IPS DF 4.7 (cell line): ENCODE measurements at regions not wholly inside any gene's neighbourhood (a gene's known extent, or its start where the extent isn't known, plus 50 kb on each side); places are given as distances from the start of the nearest gene placed in this dataset.
A peak's percentile ranks its signal among the peaks of the same experiment; 100 is the strongest.
"Not testable (repeated sequence)": the region's sequence is repeated elsewhere in the genome, so short reads cannot be mapped to it uniquely, and the experiment has no call there.

Experiments used
- DNase-seq: peaks from one replicate; pipeline ENCODE4 v3.0.0-alpha.2; 2013; ENCODE audit warnings: low spot score; ENCODE audit errors: extremely low read depth

DNA sequence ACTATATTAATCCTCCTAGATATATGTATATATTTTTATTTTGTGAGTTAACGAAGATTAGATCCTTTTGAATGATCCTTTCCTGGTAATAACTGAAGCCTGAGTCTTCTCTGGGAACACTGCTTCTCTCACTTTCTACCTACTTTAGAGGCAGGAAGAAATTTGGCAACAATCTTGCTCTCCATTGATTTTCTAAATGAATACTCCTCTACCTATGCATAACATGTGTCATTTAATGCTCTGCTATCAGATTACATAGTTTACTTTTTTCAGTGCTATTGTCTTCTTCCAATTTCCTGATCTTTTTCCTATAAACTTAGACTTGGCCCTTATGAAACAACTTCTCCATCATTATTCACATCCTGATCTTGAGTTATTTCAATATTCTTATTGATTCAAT lies 60.4 kb upstream of the PDHA2 start:
- no peak for DNase-seq

DNA sequence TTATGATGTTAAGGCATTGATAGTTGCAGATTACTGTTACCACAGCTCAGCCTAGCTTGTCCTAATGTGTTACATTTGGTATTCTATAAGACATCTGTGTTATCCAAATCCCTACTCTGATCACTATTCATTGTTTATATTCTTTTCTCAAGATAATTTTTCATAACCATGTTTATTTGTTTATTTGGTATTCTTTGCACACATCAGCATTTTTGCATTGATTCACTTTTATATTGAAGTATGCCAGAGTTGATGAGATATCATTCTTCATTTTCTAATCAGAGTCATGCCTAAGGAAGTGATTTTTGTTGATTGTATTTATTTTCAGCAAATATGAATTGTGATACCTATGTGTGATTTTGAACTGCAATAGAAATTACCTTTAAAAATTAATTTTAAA lies 61.2 kb upstream of the PDHA2 start:
- no peak for DNase-seq

- DNase-seq = not testable (repeated sequence)
Measured at GRCh38 chr4:95770605-95771004, 69.3 kb upstream of the PDHA2 start.

- DNase-seq = no peak
Measured at GRCh38 chr4:95764961-95765360, 74.9 kb upstream of the PDHA2 start.

DNA sequence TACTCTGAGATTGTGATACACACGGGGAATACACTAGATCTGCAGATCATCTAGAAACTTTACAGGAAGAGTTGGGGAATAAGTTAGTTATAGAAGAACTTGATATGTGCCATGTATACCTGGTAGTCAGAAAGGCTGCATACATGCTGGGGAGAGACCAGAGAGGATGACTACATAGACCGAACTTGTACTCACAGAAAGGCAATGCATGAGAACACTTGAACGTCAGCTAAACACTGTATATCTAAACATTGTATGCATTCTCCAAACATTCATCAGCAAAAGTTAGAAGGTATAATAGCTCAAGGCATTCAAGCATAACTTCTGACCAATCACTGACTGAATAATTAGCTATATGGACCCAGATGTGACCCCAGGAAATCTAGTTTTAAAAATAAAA lies 78.0 kb upstream of the PDHA2 start:
- DNase-seq = no peak

GRCh38 chr4:95761426-95761825 lies 78.5 kb upstream of the PDHA2 start:
- no peak for DNase-seq

- DNase-seq = not testable (repeated sequence)
Measured at GRCh38 chr4:95760646-95761045, 79.2 kb upstream of the PDHA2 start.

DNA sequence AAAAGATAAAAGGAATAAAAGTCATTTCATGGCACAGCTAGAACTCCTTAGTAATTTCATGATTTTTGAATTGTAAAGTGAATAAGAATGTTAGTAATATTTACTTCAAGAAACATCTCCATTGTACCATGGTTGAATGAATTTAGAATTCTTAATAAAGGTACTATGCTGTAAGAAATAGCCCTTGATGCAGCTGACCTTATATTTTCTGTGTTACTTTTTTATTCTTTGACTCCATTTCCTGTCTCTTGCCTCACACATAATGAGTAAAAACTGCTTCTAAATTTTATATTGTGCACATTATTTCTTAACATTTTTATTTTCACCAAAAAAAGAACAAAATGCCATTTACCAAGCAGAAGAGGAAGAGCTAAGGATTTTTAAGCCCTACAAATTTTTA lies 81.9 kb upstream of the PDHA2 start:
- no peak for DNase-seq

- no peak for DNase-seq
Measured at GRCh38 chr4:95754667-95755066, 85.2 kb upstream of the PDHA2 start.

DNA sequence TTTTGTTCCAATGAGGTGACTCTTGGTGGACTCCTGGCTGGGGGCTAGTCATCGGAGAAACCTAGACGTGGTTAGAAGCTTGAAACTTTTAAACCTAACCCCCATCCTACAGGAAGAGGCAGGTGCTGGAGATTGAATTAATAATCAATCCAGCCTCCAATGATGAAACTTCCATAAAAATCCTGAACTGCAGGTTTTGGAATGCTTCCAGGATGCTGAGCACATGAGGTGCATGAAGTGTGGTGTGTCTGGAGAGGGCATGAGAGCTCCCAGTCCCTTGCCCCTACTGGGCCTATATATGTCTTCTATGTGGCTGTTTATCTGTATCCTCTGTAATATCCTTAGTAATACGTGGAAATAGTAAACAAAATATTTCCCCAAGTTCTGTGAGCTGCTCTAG lies 90.7 kb upstream of the PDHA2 start:
- no peak for DNase-seq

GRCh38 chr4:95742872-95743271 lies 97.0 kb upstream of the PDHA2 start:
- no peak for DNase-seq

DNA sequence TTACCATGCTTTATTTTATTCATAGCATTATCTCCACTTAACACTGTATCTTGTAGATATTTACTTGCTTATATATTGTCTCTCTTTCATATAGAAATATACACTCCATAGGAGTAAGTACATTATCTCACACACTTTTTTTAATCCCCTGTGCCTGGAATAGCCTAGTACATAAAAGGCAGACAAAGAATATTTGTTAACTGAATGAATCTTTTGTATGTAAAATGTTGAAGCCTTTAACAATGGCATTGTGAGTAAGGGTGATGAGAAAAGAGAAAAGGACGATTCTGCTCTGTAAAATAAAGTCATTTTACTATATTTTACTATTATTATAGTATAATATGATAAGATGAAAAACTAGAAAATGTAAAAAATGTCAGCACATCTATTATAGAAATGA lies 97.7 kb upstream of the PDHA2 start:
- no peak for DNase-seq

DNA sequence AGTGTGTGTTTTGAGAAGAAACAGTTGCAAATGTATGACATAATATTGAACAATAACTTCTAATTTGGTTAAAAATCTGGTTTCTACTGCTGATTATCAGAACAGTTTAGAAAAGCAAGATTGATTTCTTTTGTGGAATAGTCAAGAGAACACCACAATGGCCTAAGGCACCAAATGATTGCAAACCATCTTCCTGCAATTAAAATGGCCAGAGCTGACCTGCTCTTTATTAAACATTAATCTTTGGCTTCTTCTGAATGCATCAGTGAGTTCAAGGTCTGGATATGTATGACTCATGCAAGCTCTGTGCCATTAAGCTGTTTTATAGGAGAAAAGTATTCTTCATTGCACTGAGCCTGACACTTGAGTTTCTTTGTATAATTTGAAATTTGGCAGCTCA lies 107.8 kb upstream of the PDHA2 start:
- no peak for DNase-seq

DNA sequence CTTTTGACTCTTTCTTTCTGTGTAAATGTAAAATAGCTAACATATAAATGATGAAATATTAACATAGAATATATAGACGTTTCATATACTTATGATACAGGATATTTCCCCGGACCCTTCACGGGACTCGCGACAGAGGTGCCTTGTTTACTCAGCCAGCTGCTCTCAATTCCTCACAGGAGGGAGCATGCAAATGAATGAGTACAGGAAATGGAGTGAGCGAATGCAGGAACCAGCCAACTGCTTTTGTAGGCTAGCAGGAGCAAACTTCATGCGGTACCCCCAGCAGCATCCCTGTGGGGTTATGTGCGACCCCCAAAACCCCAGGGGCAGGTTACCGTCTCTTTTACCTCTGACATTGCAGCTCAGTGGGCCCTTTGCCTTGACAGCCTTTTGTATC lies 110.3 kb upstream of the PDHA2 start:
- no peak for DNase-seq

- DNase-seq = no peak
Measured at GRCh38 chr4:95728145-95728544, 111.7 kb upstream of the PDHA2 start.

DNA sequence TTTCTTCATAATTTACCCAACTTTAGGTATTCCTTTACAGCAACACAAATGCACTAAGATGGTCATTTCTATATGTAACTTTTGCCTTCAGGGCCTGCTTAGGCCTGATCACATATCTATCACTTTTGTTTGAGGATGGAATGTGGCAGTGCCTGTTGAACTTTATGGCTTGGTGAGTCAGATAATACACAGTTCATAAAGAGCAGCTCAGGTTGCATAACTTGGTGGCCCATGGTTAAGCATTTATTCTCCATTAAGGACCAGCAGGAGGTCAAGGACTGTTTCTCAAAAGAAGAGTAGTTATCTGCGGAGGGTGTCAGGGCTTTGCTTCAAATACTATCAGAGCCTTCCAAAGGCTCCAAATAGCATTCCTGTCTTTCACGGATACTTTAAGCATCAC lies 124.1 kb upstream of the PDHA2 start:
- DNase-seq = no peak

DNA sequence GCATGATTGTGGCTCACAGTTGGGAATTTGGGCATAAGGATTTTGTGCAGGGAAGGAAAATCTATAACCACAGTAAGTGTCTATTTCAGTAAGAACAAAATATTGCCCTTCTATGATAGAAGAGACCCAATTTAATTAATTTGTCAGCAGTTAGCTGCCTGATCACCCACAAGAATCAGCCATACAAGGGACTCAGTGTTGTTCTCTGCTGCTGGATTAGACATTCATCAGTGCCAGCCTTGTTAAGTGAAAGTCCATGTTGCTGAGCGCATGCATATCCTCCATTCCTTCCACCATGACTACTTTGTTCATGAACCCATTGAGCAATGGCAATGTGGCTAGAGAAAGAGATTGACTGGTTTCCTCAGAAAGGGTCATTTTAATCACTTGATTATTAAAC lies 125.3 kb upstream of the PDHA2 start:
- no peak for DNase-seq

DNA sequence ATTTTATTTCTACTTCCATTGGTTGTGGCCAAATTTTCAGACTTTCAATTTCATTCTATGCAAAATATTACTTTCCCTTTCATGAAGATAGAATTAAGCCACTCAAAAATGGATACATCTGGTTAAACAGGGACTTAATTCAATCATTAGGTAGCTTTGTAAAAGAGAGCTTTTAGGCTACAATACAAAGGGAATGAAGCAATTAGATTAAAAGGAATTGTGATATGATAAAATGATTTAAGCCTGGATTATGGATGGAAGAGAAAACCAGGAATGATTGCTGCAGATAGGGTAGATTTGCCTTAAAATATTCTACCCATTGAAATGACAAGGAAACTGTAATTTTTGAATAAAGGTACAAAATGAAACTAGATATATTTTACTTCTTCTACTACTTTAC lies 134.6 kb upstream of the PDHA2 start:
- DNase-seq = no peak

GRCh38 chr4:95701500-95702170 lies 138.3 kb upstream of the PDHA2 start:
- peak; percentile 33 for DNase-seq

DNA sequence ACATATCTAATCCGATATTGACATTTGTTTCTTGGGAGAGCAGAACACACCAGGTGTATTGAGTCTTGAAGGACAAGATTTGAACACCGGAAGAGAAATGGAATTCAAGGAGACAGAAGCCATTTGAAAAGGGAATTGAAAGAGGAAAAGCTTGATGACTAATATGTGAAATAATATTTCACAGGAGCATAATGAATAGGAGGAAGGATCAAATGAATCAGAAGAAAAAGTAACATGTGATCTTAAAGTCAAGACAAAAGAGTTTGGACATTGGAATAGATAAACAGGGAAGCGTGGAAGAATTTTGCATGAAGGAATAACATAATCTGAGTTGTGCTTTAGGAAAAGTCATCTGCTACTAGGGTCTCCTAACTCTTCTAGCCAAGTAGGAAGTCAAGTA lies 145.5 kb upstream of the PDHA2 start:
- no peak for DNase-seq

GRCh38 chr4:95693594-95693993 lies 144.8 kb upstream of the UNC5C start:
- DNase-seq = peak; percentile 49

DNA sequence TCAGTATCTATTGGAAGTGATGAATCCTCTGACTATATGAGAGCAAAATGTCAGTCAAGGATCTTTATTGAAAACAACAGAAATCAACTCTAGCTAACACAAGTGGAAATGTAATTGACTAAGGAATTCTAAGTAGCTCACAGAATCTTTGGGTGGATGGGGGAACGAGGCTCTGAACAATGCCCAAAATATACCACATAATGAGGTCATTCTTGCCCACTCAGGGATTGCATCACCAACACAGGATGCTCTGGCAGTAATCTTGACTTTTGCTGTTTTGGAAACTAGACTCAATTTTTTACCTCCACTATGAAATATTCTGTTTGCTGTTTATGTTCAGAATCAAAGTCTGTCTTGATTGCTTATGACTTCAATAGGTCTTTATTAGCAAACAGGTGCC lies 127.4 kb upstream of the UNC5C start:
- no peak for DNase-seq

GRCh38 chr4:95675623-95676022 lies 126.8 kb upstream of the UNC5C start:
- DNase-seq = no peak

GRCh38 chr4:95674521-95674981 lies 125.8 kb upstream of the UNC5C start:
- no peak for DNase-seq
